Effector memory CD4-positive, alpha-beta T cell (primary cell): ENCODE measurements at regions not wholly inside any gene's neighbourhood (a gene's known extent, or its start where the extent isn't known, plus 50 kb on each side); places are given as distances from the start of the nearest gene placed in this dataset.

Experiments
- DNase-seq, 3 donors: peaks; one replicate each; pipeline ENCODE4 v3.0.0-alpha.2; 2020
- H3K27ac ChIP-seq: 2 replicates; pipeline ENCODE4 v1.7.0; 2013; ENCODE audit warnings: mild to moderate bottlenecking, low read length, moderate library complexity; ENCODE audit not compliant: insufficient read depth, poor library complexity, severe bottlenecking
- H3K27me3 ChIP-seq: replicated peaks from 2 replicates; pipeline ENCODE4 v1.7.0; 2013; ENCODE audit warnings: mild to moderate bottlenecking, low read length; ENCODE audit not compliant: insufficient read depth, control insufficient read depth, poor library complexity, severe bottlenecking
- H3K36me3 ChIP-seq: 2 replicates; pipeline ENCODE4 v1.7.0; 2013; ENCODE audit warnings: mild to moderate bottlenecking, low read length, moderate library complexity; ENCODE audit not compliant: control insufficient read depth, insufficient read depth
- H3K4me1 ChIP-seq: 2 replicates; pipeline ENCODE4 v1.7.0; 2013; ENCODE audit warnings: low read length, mild to moderate bottlenecking; ENCODE audit not compliant: control insufficient read depth, insufficient read depth, poor library complexity, severe bottlenecking
- H3K4me3 ChIP-seq: 2 replicates; pipeline ENCODE4 v1.7.0; 2013; ENCODE audit warnings: low read length, low read depth, mild to moderate bottlenecking; ENCODE audit not compliant: insufficient read depth, poor library complexity, severe bottlenecking
- H3K9me3 ChIP-seq: 2 replicates; pipeline ENCODE4 v1.7.0; 2013; ENCODE audit warnings: mild to moderate bottlenecking, low read length, moderate library complexity; ENCODE audit not compliant: control insufficient read depth

DNA sequence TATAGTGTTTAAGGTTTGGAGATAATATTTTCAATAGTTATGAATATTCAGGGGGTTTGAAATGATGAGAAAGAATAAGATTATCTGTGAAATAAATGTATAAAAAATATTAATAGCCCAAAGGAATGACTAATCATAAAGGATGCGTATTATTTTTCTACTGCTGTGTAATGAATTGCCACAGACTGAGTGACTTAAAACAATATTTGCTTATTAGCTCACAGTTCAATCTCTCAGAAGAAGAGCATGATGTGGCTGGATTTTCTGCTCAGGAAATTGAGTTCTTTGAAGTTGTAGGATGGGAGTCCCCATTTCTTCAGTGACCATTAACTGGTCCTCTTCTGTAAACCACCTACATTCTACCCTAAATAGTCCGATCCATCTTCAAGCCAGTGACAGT, 1680.8 kb upstream of the AGA start:
- H3K27me3 ChIP-seq = no peaks in the 10 kb centered on the region
- H3K36me3 ChIP-seq = no peaks in the 10 kb centered on the region
- no peaks in the 10 kb centered on the region for H3K9me3 ChIP-seq
- H3K27ac ChIP-seq = no peak overlapping the region
- H3K4me3 ChIP-seq = no peak overlapping the region
- DNase-seq = no peak
- no peaks in the 10 kb centered on the region for H3K4me1 ChIP-seq

DNA sequence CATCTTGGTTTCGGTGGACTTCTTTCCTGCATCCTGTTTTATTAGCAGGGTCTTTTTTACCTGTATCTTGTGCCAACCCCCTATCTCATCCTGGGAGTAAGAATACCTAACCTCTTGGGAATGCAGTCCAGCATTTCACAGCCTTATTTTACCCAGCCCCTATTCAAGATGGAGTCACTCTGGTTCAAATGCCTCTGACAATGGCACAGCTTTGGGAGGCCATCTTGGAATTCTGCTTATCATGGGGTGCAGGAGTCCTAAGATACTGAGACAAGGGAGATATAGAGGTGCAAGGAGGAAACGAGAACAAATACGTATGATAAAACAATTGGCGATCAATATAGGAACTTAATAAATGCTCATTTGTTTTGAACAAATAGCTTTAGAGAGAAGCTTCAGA, 1682.2 kb upstream of the AGA start:
- H3K27ac ChIP-seq = no peak overlapping the region
- no peak for DNase-seq
- no peaks in the 10 kb centered on the region for H3K4me1 ChIP-seq
- no peaks in the 10 kb centered on the region for H3K27me3 ChIP-seq
- no peaks in the 10 kb centered on the region for H3K9me3 ChIP-seq
- H3K36me3 ChIP-seq = no peaks in the 10 kb centered on the region
- H3K4me3 ChIP-seq = no peak overlapping the region

DNA sequence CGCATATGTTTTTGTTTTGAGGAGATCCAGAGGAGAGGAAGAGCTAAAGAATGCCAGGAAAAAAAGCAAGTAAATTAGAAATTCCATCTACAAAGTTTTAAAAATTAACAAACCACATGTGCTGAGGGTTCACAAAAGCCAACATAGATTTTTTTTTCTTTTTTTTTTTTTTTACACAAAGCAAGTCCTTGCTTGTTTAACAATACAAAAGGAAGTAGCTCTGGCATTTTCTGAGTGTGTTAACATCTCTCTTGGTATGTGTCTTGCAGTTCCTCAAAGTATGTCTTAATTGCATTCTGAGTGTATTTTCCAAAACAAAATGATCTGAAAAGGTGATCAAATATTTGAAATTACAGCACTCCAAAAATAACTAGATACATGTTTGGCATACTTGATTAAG, 1682.7 kb upstream of the AGA start:
- Histone ChIP-seq H3K4me3 (no peak overlapping the region), H3K27me3 (no peaks in the 10 kb centered on the region), H3K9me3 (no peaks in the 10 kb centered on the region), H3K36me3 (no peaks in the 10 kb centered on the region), H3K4me1 (no peaks in the 10 kb centered on the region), H3K27ac (no peak overlapping the region)
- no peak for DNase-seq

DNA sequence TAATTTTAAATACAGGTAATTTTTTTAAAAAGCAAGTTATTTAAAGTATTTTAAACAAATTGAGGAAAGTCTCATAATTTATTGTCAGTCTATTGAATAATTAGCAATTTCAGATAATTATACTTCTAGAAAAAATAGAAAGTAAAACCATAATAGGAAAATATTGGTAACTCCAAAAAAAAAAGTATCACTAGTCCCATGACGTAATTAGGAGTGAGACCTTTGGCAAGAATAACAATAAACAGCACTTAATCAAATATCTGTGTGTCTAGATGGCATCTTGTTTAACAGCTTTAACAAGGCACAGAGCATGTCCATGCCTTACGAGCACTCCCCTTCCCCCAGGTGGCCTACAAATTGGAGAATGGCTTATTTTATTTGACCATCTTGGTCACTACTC, 1683.6 kb upstream of the AGA start:
- H3K27ac ChIP-seq = no peak overlapping the region
- no peak for DNase-seq
- no peaks in the 10 kb centered on the region for H3K4me1 ChIP-seq
- no peaks in the 10 kb centered on the region for H3K9me3 ChIP-seq
- no peaks in the 10 kb centered on the region for H3K27me3 ChIP-seq
- H3K36me3 ChIP-seq = no peaks in the 10 kb centered on the region
- H3K4me3 ChIP-seq = no peak overlapping the region

DNA sequence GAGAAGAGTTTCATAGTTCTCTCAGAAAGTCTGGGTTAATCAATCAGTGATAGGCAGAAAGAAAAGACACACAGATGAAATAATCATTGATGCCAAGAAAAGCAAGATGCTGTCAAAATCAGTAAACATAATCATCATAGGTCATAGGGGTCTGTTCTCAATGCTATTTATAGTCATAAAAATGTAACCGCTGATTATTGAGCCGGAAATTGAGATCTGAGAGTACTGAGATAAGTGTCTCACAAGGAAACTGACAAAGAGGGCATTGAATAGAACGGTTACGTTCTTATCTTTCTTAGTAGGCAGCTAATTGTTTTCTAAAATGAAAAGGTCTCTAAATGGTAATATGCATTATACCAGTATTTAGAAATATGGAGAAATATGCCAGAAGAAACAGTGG, 1686.1 kb upstream of the AGA start:
- no peak for DNase-seq
- Histone ChIP-seq H3K4me3 (no peak overlapping the region), H3K4me1 (no peaks in the 10 kb centered on the region), H3K27me3 (no peaks in the 10 kb centered on the region), H3K27ac (no peak overlapping the region), H3K9me3 (no peaks in the 10 kb centered on the region), H3K36me3 (no peaks in the 10 kb centered on the region)

DNA sequence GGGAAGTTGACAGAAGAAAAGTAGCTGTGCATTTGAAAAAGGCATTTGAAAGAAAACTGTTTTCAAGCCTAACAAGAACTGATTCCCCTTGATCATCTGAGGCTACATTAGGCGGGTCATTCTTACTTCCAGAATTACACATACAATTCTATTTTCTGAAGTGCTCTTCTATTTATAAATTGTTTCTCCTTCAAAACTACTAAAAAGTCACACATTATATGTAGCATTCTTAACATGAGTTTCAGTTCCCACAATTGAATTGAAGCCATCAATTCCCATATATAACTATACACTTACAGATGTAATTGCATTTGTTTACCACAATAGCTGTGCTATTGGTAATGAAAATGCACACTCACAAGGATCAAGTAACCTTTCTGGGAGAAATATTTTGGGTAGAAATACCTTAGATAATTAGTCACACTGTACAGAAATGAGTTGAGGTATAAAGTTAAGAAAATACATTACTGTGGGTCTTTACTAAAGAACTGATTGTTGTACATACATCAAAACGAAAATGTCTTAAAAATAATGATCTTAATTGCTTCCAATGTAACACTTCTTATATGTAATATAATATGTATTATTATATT, 1688.0 kb upstream of the AGA start:
- H3K27me3 ChIP-seq = no peaks in the 10 kb centered on the region

DNA sequence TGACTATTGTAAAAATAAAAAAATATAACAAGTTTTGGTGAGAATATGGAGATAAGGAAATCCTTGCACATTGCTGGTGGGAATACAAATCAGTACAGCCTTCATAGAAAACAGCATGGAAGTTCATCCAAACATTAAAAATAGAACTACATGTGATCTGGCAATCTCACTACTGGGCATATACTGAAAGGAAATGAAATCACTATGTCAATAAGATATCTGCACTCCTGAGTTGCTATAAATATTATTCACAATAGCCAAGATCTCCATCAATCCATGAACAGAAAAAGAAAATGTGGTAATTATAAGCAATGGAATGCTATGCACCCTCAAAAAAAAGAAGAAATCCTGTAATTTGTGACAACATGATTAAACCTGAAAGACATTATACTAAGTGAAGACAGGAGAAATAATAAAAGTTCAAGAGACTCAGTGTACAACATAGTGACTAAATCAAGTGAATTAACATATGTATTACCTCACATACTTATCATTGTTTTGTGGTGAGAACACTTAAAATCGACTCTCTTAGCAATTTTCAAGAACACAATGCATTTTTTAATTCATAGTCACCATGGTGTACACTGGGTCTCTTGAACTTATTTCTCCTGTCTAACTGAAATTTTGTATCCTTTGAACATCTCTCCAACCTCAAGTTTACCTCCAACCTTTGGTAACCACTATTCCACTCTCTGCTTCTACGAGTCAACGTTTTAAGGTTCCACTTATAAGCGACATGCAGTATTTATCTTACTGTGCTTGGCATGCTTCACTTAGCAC, 1703.7 kb upstream of the AGA start:
- Histone ChIP-seq H3K27ac (no peak overlapping the region), H3K36me3 (no peaks in the 10 kb centered on the region), H3K4me3 (no peak overlapping the region), H3K9me3 (no peaks in the 10 kb centered on the region), H3K4me1 (no peaks in the 10 kb centered on the region), H3K27me3 (no peaks in the 10 kb centered on the region)
- DNase-seq = no peak

More for the DNA sequence above, 1688.0 kb upstream of the AGA start:
- no peaks in the 10 kb centered on the region for H3K9me3 ChIP-seq
- H3K4me3 ChIP-seq = no peak overlapping the region
- H3K36me3 ChIP-seq = no peaks in the 10 kb centered on the region
- DNase-seq = no peak
- no peaks in the 10 kb centered on the region for H3K4me1 ChIP-seq
- no peak overlapping the region for H3K27ac ChIP-seq

DNA sequence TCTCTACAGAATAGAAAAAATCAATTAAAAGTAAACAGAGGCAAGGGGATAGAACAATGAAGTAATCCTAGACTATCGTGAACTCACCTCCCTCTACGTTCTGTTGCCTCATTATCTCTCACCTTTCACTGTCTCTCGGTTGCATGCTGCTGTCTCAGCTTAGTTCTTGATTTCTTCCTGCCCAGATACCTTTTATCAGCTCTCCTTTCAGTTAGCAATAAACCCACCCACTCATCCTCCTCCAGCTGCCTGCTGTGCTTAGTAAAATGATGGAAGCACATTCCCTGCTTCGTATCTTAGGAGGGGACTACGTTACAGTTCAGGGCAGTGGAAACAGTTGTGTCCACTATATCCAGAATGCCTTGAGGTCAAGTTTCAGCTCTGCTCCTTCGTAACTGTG, 1709.5 kb upstream of the AGA start:
- Histone ChIP-seq H3K27me3 (no peaks in the 10 kb centered on the region), H3K36me3 (no peaks in the 10 kb centered on the region), H3K4me3 (no peak overlapping the region), H3K4me1 (no peaks in the 10 kb centered on the region), H3K9me3 (no peaks in the 10 kb centered on the region), H3K27ac (no peak overlapping the region)
- DNase-seq = no peak

DNA sequence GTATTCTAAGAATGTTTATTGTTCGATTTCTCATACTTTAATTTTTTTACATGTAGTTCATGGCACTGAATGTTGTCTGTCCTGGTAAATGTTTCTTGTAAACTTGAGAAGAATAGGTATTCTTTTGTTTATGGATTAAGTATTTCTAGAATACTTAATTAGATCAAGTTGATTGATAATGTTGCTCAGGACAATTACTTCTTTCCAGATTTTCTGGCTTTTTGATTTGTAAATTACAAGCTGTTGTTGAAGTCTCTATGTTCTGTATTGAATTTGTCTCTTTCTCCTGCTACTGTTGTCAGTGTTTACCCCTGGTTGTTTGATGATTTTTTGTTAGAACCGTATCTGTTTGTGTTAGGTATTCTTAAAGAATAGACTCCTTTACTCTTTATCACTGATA, 1720.9 kb upstream of the AGA start:
- Histone ChIP-seq H3K4me3 (no peak overlapping the region), H3K4me1 (no peaks in the 10 kb centered on the region), H3K9me3 (no peaks in the 10 kb centered on the region), H3K36me3 (no peaks in the 10 kb centered on the region), H3K27ac (no peak overlapping the region), H3K27me3 (no peaks in the 10 kb centered on the region)
- no peak for DNase-seq

DNA sequence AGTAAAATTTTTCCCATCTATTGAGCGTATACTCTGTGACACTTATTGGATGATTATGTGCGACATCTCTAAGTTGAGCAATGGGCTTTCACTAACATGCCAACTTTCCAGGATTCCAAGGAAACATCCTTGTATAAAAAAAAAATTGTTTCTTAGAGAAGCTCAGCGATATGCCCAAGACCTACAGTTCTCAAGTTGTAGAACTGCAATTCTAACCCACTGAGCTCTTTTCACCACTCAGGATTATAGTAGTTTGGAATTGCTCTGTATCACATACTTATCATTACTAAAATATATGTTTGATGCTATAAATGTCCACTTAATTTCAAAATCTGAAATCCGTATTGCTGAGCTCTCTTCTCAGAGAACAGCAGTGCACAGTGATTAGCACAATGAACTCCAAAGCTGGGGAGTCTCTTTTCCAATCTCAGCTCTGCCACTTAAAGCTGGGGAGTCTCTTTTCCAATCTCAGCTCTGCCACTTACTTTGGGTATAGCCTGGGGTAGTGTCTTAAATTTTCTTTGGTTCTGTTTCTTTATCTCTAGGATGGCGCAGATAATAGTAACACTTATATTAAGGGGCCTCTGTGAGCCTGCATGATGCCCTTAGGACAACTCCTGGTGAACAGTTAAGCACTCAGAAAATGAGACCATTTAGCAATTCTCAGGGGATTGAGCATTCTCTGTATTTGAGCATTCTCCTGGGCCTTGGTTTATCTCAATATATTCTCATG, 1722.2 kb upstream of the AGA start:
- H3K4me3 ChIP-seq = no peak overlapping the region
- H3K4me1 ChIP-seq = no peaks in the 10 kb centered on the region
- H3K27me3 ChIP-seq = no peaks in the 10 kb centered on the region
- DNase-seq = no peak
- H3K27ac ChIP-seq = no peak overlapping the region
- H3K36me3 ChIP-seq = no peaks in the 10 kb centered on the region
- no peaks in the 10 kb centered on the region for H3K9me3 ChIP-seq
